Ecto neural progenitor cell (in vitro differentiated cells): ENCODE measurements at regions not wholly inside any gene's neighbourhood (a gene's known extent, or its start where the extent isn't known, plus 50 kb on each side); places are given as distances from the start of the nearest gene placed in this dataset.

Source experiments
- DNase-seq: peaks from one replicate; pipeline ENCODE4 v3.0.0-alpha.2; 2018; ENCODE audit warnings: low spot score

GRCh38 chr2:147647816-147648215, 197.0 kb upstream of the ACVR2A start:
- no peak for DNase-seq

GRCh38 chr2:147646818-147647468, 197.9 kb upstream of the ACVR2A start:
- DNase-seq = no peak

- no peak for DNase-seq
Measured at GRCh38 chr2:147644491-147644890, 200.3 kb upstream of the ACVR2A start.

- no peak for DNase-seq
Measured at GRCh38 chr2:147642765-147643164, 202.1 kb upstream of the ACVR2A start.

GRCh38 chr2:147641651-147642050, 203.2 kb upstream of the ACVR2A start:
- no peak for DNase-seq

GRCh38 chr2:147639891-147640290, 204.9 kb upstream of the ACVR2A start:
- DNase-seq = no peak

- no peak for DNase-seq
Measured at GRCh38 chr2:147639386-147639785, 205.4 kb upstream of the ACVR2A start.

GRCh38 chr2:147636886-147637285, 207.9 kb upstream of the ACVR2A start:
- DNase-seq = no peak

- no peak for DNase-seq
Measured at GRCh38 chr2:147636238-147636882, 208.5 kb upstream of the ACVR2A start.

- no peak for DNase-seq
Measured at GRCh38 chr2:147634826-147635225, 210.0 kb upstream of the ACVR2A start.

- DNase-seq = no peak
Measured at GRCh38 chr2:147632198-147632597, 212.6 kb upstream of the ACVR2A start.

GRCh38 chr2:147631294-147631693, 213.5 kb upstream of the ACVR2A start:
- no peak for DNase-seq

- DNase-seq = no peak
Measured at GRCh38 chr2:147630585-147630984, 214.2 kb upstream of the ACVR2A start.

GRCh38 chr2:147628971-147629421, 215.8 kb upstream of the ACVR2A start:
- DNase-seq = no peak

GRCh38 chr2:147623328-147623727, 221.5 kb upstream of the ACVR2A start:
- no peak for DNase-seq

GRCh38 chr2:147621656-147622197, 223.1 kb upstream of the ACVR2A start:
- no peak for DNase-seq

GRCh38 chr2:147619808-147620207, 225.0 kb upstream of the ACVR2A start:
- DNase-seq = no peak

- DNase-seq = no peak
Measured at GRCh38 chr2:147615726-147616125, 229.1 kb upstream of the ACVR2A start.

GRCh38 chr2:147614979-147615470, 229.8 kb upstream of the ACVR2A start:
- DNase-seq = no peak

GRCh38 chr2:147614471-147614870, 230.4 kb upstream of the ACVR2A start:
- DNase-seq = no peak

GRCh38 chr2:147610496-147611040, 234.3 kb upstream of the ACVR2A start:
- DNase-seq = no peak

GRCh38 chr2:147609301-147609700, 235.5 kb upstream of the ACVR2A start:
- no peak for DNase-seq

GRCh38 chr2:147607379-147607778, 237.4 kb upstream of the ACVR2A start:
- no peak for DNase-seq
